Naive thymus-derived CD8-positive, alpha-beta T cell (primary cell): ENCODE measurements at regions not wholly inside any gene's neighbourhood (a gene's known extent, or its start where the extent isn't known, plus 50 kb on each side); places are given as distances from the start of the nearest gene placed in this dataset.

Experiments
- ATAC-seq, 2 donors: fragments of 150-1000 bp; cut with Tn5 transposase in 1 of 2; sonication (Bioruptor Pico), chemical (Tn5 transposase) in 1 of 2; 1 replicate in 1 of 2; 2 replicates in 1 of 2; pipeline ENCODE4 v1.10.0; 2021; ENCODE audit warnings: mild to moderate bottlenecking in 2 of 2, moderate library complexity in 2 of 2
- POLR2A ChIA-PET: fragments of 350-600 bp; sonication (Branson Sonifier 250); formaldehyde crosslinking; loops from one replicate; lab custom pipeline; 2021; ENCODE audit warnings: antibody characterized with exemption; lab: Charles Lee
- DNase-seq, 10 donors: peaks; one replicate each; pipeline versions ENCODE4 v3.0.0 to v3.0.0-alpha.2; 2020 to 2022
- H3K27ac Mint-ChIP-seq, 10 donors: one replicate each; pipeline ENCODE4 v1.8.0; 2020 to 2022; ENCODE audit warnings: mild to moderate bottlenecking in 10 of 10, mixed read lengths in 10 of 10, moderate library complexity in 4 of 10, inconsistent platforms in 1 of 10
- H3K27me3 Mint-ChIP-seq, 5 donors: one replicate each; pipeline ENCODE4 v1.8.0; 2021 to 2022; ENCODE audit warnings: mixed read lengths in 5 of 5
- H3K36me3 Mint-ChIP-seq, 3 donors: one replicate each; pipeline ENCODE4 v1.8.0; 2020 to 2022; ENCODE audit warnings: mixed read lengths in 3 of 3, mild to moderate bottlenecking in 2 of 3, inconsistent platforms in 1 of 3
- H3K4me1 Mint-ChIP-seq, 4 donors: one replicate each; pipeline ENCODE4 v1.8.0; 2021 to 2022; ENCODE audit warnings: mixed read lengths in 4 of 4
- H3K4me3 Mint-ChIP-seq, 10 donors: one replicate each; pipeline ENCODE4 v1.8.0; 2020 to 2022; ENCODE audit warnings: mild to moderate bottlenecking in 10 of 10, mixed read lengths in 10 of 10, moderate library complexity in 6 of 10, inconsistent platforms in 1 of 10
- H3K9me3 Mint-ChIP-seq, 9 donors: one replicate each; pipeline ENCODE4 v1.8.0; 2020 to 2022; ENCODE audit warnings: mixed read lengths in 9 of 9, mild to moderate bottlenecking in 3 of 9, inconsistent platforms in 1 of 9, moderate library complexity in 1 of 9

DNA sequence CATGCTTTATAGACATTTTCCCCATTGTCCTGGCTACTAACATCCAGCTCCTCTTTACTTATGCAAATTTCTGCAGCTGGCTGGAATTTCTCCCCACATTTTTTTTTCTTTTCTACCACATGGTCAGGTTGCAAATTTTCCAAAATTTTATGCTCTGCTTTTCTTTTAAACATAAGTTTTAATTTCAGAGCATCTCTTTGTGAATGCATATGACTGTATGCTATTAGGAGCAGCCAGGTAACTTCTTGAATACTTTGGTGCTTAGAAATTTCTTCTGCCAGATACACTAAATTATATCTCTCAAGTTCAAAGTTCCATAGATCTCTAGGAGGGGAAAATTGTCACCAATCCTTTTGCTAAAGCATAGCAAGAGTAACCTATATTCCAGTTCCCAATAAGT, 365.9 kb downstream of the LRFN5 start:
- DNase-seq (no peak), ATAC-seq (no peak)
- Mint-ChIP-seq H3K4me1 (no peaks in the 10 kb centered on the region), H3K27me3 (no peaks in the 10 kb centered on the region), H3K4me3 (no peak overlapping the region), H3K9me3 (peaks cover 7 to 30% (median 23%) of the 10 kb centered on the region in 9 donors), H3K27ac (no peak overlapping the region), H3K36me3 (peaks cover 0 to 12% (median 0%) of the 10 kb centered on the region in 3 donors)
- POLR2A ChIA-PET, result no interaction called here

DNA sequence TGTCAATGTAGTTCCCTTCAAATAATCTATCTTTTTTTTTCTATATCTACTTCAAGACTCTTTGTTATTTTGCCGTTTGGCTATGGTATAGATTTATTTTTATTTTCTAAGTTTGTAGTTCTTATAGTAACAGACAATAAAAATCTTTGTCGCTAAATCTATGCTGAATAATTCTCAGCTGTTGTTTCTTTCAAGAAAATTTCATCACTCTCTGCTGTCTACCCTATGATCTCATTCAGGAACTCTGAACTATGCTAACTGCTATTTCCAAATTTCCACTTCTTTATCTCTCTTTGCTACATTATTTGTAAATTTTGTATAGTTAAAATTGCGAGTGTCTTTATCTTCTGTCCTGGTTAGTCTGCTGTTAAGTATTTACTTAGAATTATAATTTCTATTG, 353.6 kb downstream of the LRFN5 start:
- Mint-ChIP-seq H3K4me1 (no peaks in the 10 kb centered on the region), H3K4me3 (no peak overlapping the region), H3K9me3 (peaks cover 0 to 18% (median 7%) of the 10 kb centered on the region in 9 donors), H3K27me3 (no peaks in the 10 kb centered on the region), H3K36me3 (peaks cover 0 to 5% (median 0%) of the 10 kb centered on the region in 3 donors), H3K27ac (no peak overlapping the region)
- DNase-seq, result no peak
- no peak for ATAC-seq
- POLR2A ChIA-PET, result no interaction called here

DNA sequence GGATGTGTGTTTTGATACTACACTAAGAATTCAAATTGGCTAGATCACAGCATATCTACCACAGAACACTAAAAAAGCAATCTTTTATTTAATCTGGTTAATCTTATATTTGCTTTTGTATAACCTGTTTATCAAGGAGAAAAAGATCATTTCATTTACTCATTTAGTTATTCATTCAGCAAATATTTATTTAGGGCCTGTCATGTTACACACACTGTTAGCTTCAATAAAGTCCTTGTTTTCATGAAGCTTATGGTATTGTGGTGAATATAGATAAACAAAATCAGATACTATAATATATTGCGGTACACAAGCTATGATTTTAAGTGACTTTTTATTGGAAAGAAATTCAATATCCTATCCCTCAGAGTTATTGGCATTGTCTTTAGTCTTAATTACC, 350.8 kb downstream of the LRFN5 start:
- POLR2A ChIA-PET, result no interaction called here
- no peak overlapping the region for H3K4me3 Mint-ChIP-seq
- DNase-seq (no peak), ATAC-seq (no peak)
- no peak overlapping the region for H3K27ac Mint-ChIP-seq
- H3K27me3 Mint-ChIP-seq, result no peaks in the 10 kb centered on the region
- no peaks in the 10 kb centered on the region for H3K4me1 Mint-ChIP-seq
- no peaks in the 10 kb centered on the region for H3K36me3 Mint-ChIP-seq
- peaks cover 0 to 5% (median 0%) of the 10 kb centered on the region in 9 donors for H3K9me3 Mint-ChIP-seq
